ENCODE measurements at regions not wholly inside any gene's neighbourhood (a gene's known extent, or its start where the extent isn't known, plus 50 kb on each side); places are given as distances from the start of the nearest gene placed in this dataset.

DNA sequence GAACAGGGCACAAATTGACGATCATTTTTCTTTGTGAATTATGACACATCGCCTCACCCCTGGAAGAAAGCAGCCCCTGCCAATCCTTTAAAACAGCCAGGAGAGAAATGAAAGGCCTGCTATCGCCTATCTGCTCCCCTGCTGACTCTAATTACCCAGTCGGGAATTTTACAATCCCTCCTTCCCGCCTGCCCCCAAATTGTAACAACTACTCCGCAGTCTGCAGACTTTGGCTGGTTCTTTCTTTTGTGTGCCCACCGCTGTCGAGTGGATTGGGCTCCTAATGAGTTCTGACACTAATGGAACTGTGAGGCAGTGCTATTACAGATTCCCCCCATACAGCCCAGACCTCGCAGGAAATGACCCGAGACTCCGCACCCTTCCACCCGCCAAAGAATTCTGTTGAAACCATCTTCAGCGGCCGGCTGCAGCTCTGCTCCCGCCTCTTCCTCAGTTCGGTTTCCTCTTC lies 281.2 kb upstream of the PARD3B start:
- peaks cover 14% of the 10 kb centered on the region for H3K27me3 Mint-ChIP-seq
- POLR2A ChIA-PET = no interaction called here
- DNase-seq (no peak), ATAC-seq (ENCODE audit: low read depth) (no peak)
- H3K36me3 Mint-ChIP-seq (ENCODE audit: low read depth) = no peaks in the 10 kb centered on the region
- no peaks in the 10 kb centered on the region for H3K9me3 Mint-ChIP-seq
- no peak overlapping the region for H3K27ac Mint-ChIP-seq
- H3K4me3 Mint-ChIP-seq = no peak overlapping the region
- intact Hi-C loops (cut with micrococcal nuclease) = no loop called here
- CTCF ChIA-PET = no interaction called here
- TF ChIP-seq, protein P1, sequence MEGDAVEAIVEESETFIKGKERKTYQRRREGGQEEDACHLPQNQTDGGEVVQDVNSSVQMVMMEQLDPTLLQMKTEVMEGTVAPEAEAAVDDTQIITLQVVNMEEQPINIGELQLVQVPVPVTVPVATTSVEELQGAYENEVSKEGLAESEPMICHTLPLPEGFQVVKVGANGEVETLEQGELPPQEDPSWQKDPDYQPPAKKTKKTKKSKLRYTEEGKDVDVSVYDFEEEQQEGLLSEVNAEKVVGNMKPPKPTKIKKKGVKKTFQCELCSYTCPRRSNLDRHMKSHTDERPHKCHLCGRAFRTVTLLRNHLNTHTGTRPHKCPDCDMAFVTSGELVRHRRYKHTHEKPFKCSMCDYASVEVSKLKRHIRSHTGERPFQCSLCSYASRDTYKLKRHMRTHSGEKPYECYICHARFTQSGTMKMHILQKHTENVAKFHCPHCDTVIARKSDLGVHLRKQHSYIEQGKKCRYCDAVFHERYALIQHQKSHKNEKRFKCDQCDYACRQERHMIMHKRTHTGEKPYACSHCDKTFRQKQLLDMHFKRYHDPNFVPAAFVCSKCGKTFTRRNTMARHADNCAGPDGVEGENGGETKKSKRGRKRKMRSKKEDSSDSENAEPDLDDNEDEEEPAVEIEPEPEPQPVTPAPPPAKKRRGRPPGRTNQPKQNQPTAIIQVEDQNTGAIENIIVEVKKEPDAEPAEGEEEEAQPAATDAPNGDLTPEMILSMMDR (IDR thresholded peaks at IDR 0.05) = no peak
- H3K4me1 Mint-ChIP-seq = no peaks in the 10 kb centered on the region

DNA sequence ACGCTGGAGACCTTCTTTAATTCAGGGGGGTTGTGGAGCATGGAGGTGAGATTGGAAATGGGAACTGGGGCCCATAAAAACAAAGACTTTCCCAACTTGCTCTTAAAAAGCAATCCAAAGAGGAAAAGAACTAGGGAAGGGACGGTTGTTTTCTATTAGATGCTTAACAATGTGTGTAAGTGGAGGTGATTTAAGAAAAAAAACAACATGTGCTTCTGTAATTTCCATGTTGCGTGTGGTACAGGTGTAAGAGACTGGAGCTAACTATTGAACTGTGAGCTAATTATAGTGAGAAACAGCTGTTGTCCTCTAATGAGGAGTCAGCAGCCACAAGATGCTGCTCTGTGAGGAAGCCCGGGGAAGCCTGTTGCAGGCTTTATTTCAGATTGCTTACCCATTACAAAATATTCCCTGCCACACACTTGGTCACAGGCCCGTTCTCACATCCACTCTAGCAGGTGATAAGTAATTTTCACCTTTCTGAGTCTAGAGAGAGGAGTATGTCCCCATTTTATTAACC lies 280.6 kb upstream of the PARD3B start:
- TF ChIP-seq, protein P1 (IDR thresholded peaks at IDR 0.05) = no peak
- intact Hi-C loops (cut with micrococcal nuclease) = no loop called here
- no peaks in the 10 kb centered on the region for H3K9me3 Mint-ChIP-seq
- no peak overlapping the region for H3K4me3 Mint-ChIP-seq
- ChIA-PET POLR2A (no interaction called here), CTCF (no interaction called here)
- no peak overlapping the region for H3K27ac Mint-ChIP-seq
- peaks cover 11% of the 10 kb centered on the region for H3K27me3 Mint-ChIP-seq
- ATAC-seq (ENCODE audit: low read depth) (no peak), DNase-seq (no peak)
- no peaks in the 10 kb centered on the region for H3K36me3 Mint-ChIP-seq (ENCODE audit: low read depth)
- no peaks in the 10 kb centered on the region for H3K4me1 Mint-ChIP-seq

DNA sequence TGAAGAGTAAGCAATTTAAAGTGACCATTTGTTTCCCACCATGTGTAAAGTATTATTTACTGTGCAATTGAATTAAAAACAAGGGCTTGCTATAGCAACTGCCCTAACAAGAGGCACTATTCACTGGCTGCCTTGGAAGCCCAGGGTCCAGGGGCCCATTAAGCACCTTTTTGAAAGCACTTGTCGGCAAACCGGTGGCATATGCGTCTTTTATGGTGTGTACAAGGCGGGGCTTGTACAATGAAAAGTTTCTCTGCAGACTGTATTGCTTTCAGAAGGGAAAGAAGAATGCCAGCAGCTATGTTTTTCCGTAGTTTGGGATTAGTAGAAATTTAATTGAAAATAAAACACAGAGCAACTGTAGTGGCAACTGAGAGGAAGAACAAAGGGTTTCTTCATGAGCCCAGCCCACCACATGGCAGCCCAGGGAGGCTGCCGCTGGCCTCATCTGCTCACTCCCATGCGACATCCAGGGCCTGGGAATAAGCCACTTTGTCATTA lies 279.5 kb upstream of the PARD3B start:
- TF ChIP-seq, protein P1 (IDR thresholded peaks at IDR 0.05) = no peak
- H3K27me3 Mint-ChIP-seq = peaks cover 6% of the 10 kb centered on the region
- no peaks in the 10 kb centered on the region for H3K4me1 Mint-ChIP-seq
- intact Hi-C loops (cut with micrococcal nuclease) = no loop called here
- ChIA-PET POLR2A (no interaction called here), CTCF (no interaction called here)
- H3K36me3 Mint-ChIP-seq (ENCODE audit: low read depth) = no peaks in the 10 kb centered on the region
- no peak overlapping the region for H3K27ac Mint-ChIP-seq
- DNase-seq (no peak), ATAC-seq (ENCODE audit: low read depth) (no peak)
- H3K9me3 Mint-ChIP-seq = peaks cover 4% of the 10 kb centered on the region
- no peak overlapping the region for H3K4me3 Mint-ChIP-seq

DNA sequence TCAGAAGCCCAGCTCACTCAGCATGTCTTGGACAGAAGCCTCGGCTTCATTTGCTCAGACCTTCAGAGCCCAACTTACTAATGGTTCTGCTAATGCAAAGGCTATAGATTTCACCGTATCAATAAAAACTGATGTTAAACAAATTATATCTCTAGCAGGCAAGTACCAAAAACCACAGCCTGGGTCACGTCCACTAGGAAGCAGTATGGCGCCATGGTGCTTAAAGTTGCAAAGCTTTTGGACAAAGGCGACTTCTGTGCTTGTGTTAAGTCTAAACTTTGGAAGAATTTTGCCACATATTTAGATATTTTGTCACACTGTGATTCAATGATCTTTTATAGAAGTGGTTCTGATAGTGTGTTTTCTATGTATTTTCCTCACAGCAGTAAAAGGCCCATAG lies 276.8 kb upstream of the PARD3B start:
- intact Hi-C loops (cut with micrococcal nuclease) = no loop called here
- ChIA-PET CTCF (no interaction called here), POLR2A (no interaction called here)
- peaks cover 7% of the 10 kb centered on the region for H3K9me3 Mint-ChIP-seq
- H3K4me3 Mint-ChIP-seq = no peak overlapping the region
- DNase-seq = no peak
- H3K4me1 Mint-ChIP-seq = no peaks in the 10 kb centered on the region
- H3K27me3 Mint-ChIP-seq = peaks cover 8% of the 10 kb centered on the region
- TF ChIP-seq, protein P1 (IDR thresholded peaks at IDR 0.05) = no peak
- ATAC-seq (ENCODE audit: low read depth) = no peak
- H3K27ac Mint-ChIP-seq = no peak overlapping the region
- no peaks in the 10 kb centered on the region for H3K36me3 Mint-ChIP-seq (ENCODE audit: low read depth)

DNA sequence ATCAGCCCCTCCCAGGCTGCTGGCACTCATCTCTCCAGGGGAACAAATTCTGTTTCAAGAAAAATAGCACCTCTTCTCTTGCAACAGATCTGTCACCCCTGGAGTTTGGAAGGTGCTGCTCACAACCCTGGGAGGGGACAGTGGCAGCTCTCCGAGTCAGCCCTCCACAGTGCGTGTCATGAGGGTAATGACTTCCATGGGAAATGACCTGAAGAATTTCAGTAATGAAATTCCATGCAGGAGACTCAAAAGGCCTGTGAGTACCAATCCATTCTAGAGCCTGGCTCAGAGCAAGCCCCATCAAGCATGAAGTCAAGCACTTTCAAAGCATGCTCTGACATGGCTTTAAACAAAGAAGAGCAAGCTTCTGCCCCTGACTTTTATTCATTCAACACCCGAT lies 276.3 kb upstream of the PARD3B start:
- CTCF ChIA-PET = no interaction called here
- peaks cover 7% of the 10 kb centered on the region for H3K9me3 Mint-ChIP-seq
- ATAC-seq (ENCODE audit: low read depth) (no peak), DNase-seq (no peak)
- H3K27ac Mint-ChIP-seq = no peak overlapping the region
- no peaks in the 10 kb centered on the region for H3K36me3 Mint-ChIP-seq (ENCODE audit: low read depth)
- TF ChIP-seq, protein P1 (IDR thresholded peaks at IDR 0.05) = no peak
- no peaks in the 10 kb centered on the region for H3K4me1 Mint-ChIP-seq
- intact Hi-C loops (cut with micrococcal nuclease) = no loop called here
- H3K4me3 Mint-ChIP-seq = no peak overlapping the region
- H3K27me3 Mint-ChIP-seq = peaks cover 5% of the 10 kb centered on the region
- POLR2A ChIA-PET = no interaction called here
